HCT116 (cell line): ENCODE measurements at regions not wholly inside any gene's neighbourhood (a gene's known extent, or its start where the extent isn't known, plus 50 kb on each side); places are given as distances from the start of the nearest gene placed in this dataset.

ENCODE experiments used
- ATAC-seq: fragments of 200-7000 bp; cut with Tn5 transposase; 2 replicates; pipeline ENCODE4 v1.9.1; 2020; ENCODE audit warnings: mild to moderate bottlenecking, moderate library complexity
- BruUV-seq: library from RNA; stranded (reverse); fragments of 400-500 nt; replicated peaks from 2 replicates; lab custom pipeline; 2021; lab: Mats Ljungman, UMichigan
- CTCF ChIA-PET: fragments of 300-600 bp; sonication (Branson Sonifier 250); formaldehyde crosslinking; loops from one replicate; lab custom pipeline; 2021; ENCODE audit warnings: antibody characterized with exemption; lab: Charles Lee
- POLR2A ChIA-PET: fragments of 300-600, 350-600 bp; sonication (Branson Sonifier 250); formaldehyde crosslinking; loops from one replicate; lab custom pipeline; 2021; ENCODE audit warnings: antibody characterized with exemption; lab: Charles Lee
- RAD21 ChIA-PET, 2 experiments: fragments of 300-600 bp; sonication (Branson Sonifier 250); formaldehyde crosslinking; loops; one replicate each; lab custom pipeline; 2023; ENCODE audit warnings: low total read pairs in 2 of 2; ENCODE audit not compliant: uncharacterized antibody in 2 of 2, unreplicated experiment in 2 of 2, low non-redundant PET in 1 of 2; lab: Charles Lee
- DNase-seq: peaks from one replicate; pipeline ENCODE4 v3.0.0-alpha.2; 2010; ENCODE audit warnings: low read depth, low spot score
- H2AFZ ChIP-seq: fragments of 200-600 bp; shearing (Covaris generic), sonication (generic); 2 replicates; pipeline ENCODE4 v1.6.1; 2017; ENCODE audit warnings: low read depth, mixed run types, mixed read lengths, antibody characterized with exemption, low read length; ENCODE audit not compliant: poor library complexity, severe bottlenecking
- H3K27ac ChIP-seq: 2 replicates; pipeline ENCODE4 v1.5.1; 2012; ENCODE audit warnings: low read depth, low read length
- H3K27me3 ChIP-seq: fragments of 200-600 bp; sonication (generic); 2 replicates; pipeline ENCODE4 v1.6.1; 2016; ENCODE audit warnings: mixed run types, low read length, mixed read lengths; ENCODE audit not compliant: insufficient read depth
- H3K36me3 ChIP-seq, 2 experiments: fragments of 200-500 bp in 1 of 2; fragments of 200-600 bp in 1 of 2; sonication (Bioruptor generic) in 1 of 2; sonication (generic) in 1 of 2; 2 replicates each; pipeline versions ENCODE4 v1.5.1 to v1.6.1; 2014 to 2016; ENCODE audit warnings: low read length in 2 of 2, inconsistent platforms in 1 of 2, mixed read lengths in 1 of 2, mixed run types in 1 of 2; ENCODE audit not compliant: insufficient read depth in 2 of 2, control insufficient read depth in 1 of 2
- H3K4me1 ChIP-seq, 2 experiments: fragments of 200-600 bp in 1 of 2; sonication (generic) in 1 of 2; 2 replicates each; pipeline versions ENCODE4 v1.5.1 to v1.6.1; 2012 to 2017; ENCODE audit warnings: low read length in 2 of 2, inconsistent platforms in 1 of 2, mild to moderate bottlenecking in 1 of 2, mixed read lengths in 1 of 2, mixed run types in 1 of 2, moderate library complexity in 1 of 2; ENCODE audit not compliant: insufficient read depth in 2 of 2, control insufficient read depth in 1 of 2
- H3K4me2 ChIP-seq: fragments of 200-600 bp; sonication (generic); 2 replicates; pipeline ENCODE4 v1.6.1; 2017; ENCODE audit warnings: mixed run types, low read length, mixed read lengths
- H3K4me3 ChIP-seq, 2 experiments: fragments of 200-600 bp in 1 of 2; sonication (generic) in 1 of 2; replicated peaks in 1 of 2; 2 replicates each; pipeline ENCODE4 v1.5.1; 2011 to 2016; ENCODE audit warnings: low read length in 2 of 2, control low read depth in 1 of 2, low read depth in 1 of 2, mild to moderate bottlenecking in 1 of 2, mixed read lengths in 1 of 2, mixed run types in 1 of 2
- H3K79me2 ChIP-seq: fragments of 200-600 bp; sonication (generic); 2 replicates; pipeline ENCODE4 v1.6.1; 2017; ENCODE audit warnings: mild to moderate bottlenecking, mixed run types, low read length, moderate library complexity, mixed read lengths; ENCODE audit not compliant: insufficient read depth
- H3K9ac ChIP-seq: fragments of 200-600 bp; sonication (generic); 2 replicates; pipeline ENCODE4 v1.6.1; 2016; ENCODE audit warnings: low read length, mixed read lengths
- H3K9me2 ChIP-seq: fragments of 200-600 bp; sonication (generic), shearing (Covaris generic); 2 replicates; pipeline ENCODE4 v1.6.1; 2017; ENCODE audit warnings: mixed run types, mild to moderate bottlenecking, moderate library complexity; ENCODE audit not compliant: insufficient read depth
- H3K9me3 ChIP-seq, 2 experiments: fragments of 200-500 bp in 1 of 2; fragments of 200-600 bp in 1 of 2; sonication (Bioruptor generic) in 1 of 2; sonication (generic) in 1 of 2; 2 replicates each; pipeline ENCODE4 v1.6.1; 2014 to 2017; ENCODE audit warnings: low read length in 2 of 2, mixed read lengths in 2 of 2, inconsistent platforms in 1 of 2, low read depth in 1 of 2, mild to moderate bottlenecking in 1 of 2, mixed run types in 1 of 2, moderate library complexity in 1 of 2; ENCODE audit not compliant: control insufficient read depth in 1 of 2, insufficient read depth in 1 of 2
- H4K20me1 ChIP-seq: fragments of 200-600 bp; sonication (generic), shearing (Covaris generic); 2 replicates; pipeline ENCODE4 v1.6.1; 2017; ENCODE audit warnings: mixed run types, mild to moderate bottlenecking, moderate library complexity; ENCODE audit not compliant: insufficient read depth
- ATF3 ChIP-seq: IDR thresholded peaks from 2 replicates; pipeline ENCODE4 v1.6.1; 2012
- CBX3 ChIP-seq: IDR thresholded peaks from 2 replicates; pipeline ENCODE4 v1.6.1; 2012; ENCODE audit warnings: low read depth
- EGR1 ChIP-seq: IDR thresholded peaks from 2 replicates; pipeline ENCODE4 v1.6.1; 2012; ENCODE audit warnings: low read depth
- SIN3A ChIP-seq: IDR thresholded peaks from 2 replicates; pipeline ENCODE4 v1.6.1; 2012; ENCODE audit warnings: low read depth
- intact Hi-C: fragments of 100-400 bp; cut with micrococcal nuclease; formaldehyde crosslinking; loops from 2 replicates; pipeline ENCODE4 v1.10.0; 2022

GRCh38 chr5:60131504-60131903 is 238.0 kb upstream of the PDE4D start:
- Histone ChIP-seq H3K27ac (no peak overlapping the region), H3K4me3 (no peak overlapping the region), H4K20me1 (no peaks in the 10 kb centered on the region), H3K36me3 (no peaks in the 10 kb centered on the region), H3K9me3 (no peaks in the 10 kb centered on the region), H3K79me2 (no peaks in the 10 kb centered on the region), H3K4me2 (no peak overlapping the region), H3K9me2 (no peaks in the 10 kb centered on the region), H3K27me3 (no peaks in the 10 kb centered on the region), H2AFZ (no peak overlapping the region), H3K9ac (no peak overlapping the region), H3K4me1 (no peaks in the 10 kb centered on the region)
- no peak for TF ChIP-seq SIN3A
- no peak for TF ChIP-seq ATF3
- POLR2A ChIA-PET, result no interaction called here
- BruUV-seq, result no TSS peak
- no peak for ATAC-seq
- no peak for DNase-seq
- CTCF ChIA-PET, result no interaction called here
- RAD21 ChIA-PET, result no interaction called here
- intact Hi-C loops, result no loop called here

GRCh38 chr5:60125636-60126035 is 232.1 kb upstream of the PDE4D start:
- POLR2A ChIA-PET, result no interaction called here
- CTCF ChIA-PET, result no interaction called here
- no peak for ATAC-seq

More at GRCh38 chr5:60125636-60126035, 232.1 kb upstream of the PDE4D start:
- no peaks in the 10 kb centered on the region for H4K20me1 ChIP-seq
- H2AFZ ChIP-seq, result no peak overlapping the region
- H3K27ac ChIP-seq, result no peak overlapping the region
- TF ChIP-seq EGR1, result no peak
- no peak for TF ChIP-seq CBX3
- no peaks in the 10 kb centered on the region for H3K79me2 ChIP-seq
- H3K9me3 ChIP-seq, result no peaks in the 10 kb centered on the region
- H3K9ac ChIP-seq, result no peak overlapping the region
- no peak for DNase-seq
- intact Hi-C loops, result no loop called here
- no peaks in the 10 kb centered on the region for H3K27me3 ChIP-seq
- no peak overlapping the region for H3K4me2 ChIP-seq
- H3K4me1 ChIP-seq, result no peaks in the 10 kb centered on the region
- RAD21 ChIA-PET, result no interaction called here
- H3K4me3 ChIP-seq, result no peak overlapping the region
- H3K36me3 ChIP-seq, result no peaks in the 10 kb centered on the region
- no TSS peak for BruUV-seq
- no peaks in the 10 kb centered on the region for H3K9me2 ChIP-seq
